Liver (tissue), 3 donors: ENCODE measurements at regions not wholly inside any gene's neighbourhood (a gene's known extent, or its start where the extent isn't known, plus 50 kb on each side); places are given as distances from the start of the nearest gene placed in this dataset.

ENCODE experiments used
- CTCF ChIP-seq: fragments of 150-350 bp; IDR thresholded peaks from 2 replicates; pipeline ENCODE4 v1.5.1; 2017; ENCODE audit warnings: improper control_type of control experiment, low read depth, low read length; ENCODE audit not compliant: missing input control
- EGR1 ChIP-seq, 2 donors: IDR thresholded peaks; 2 replicates each; pipeline ENCODE4 v1.6.1; 2016 to 2018; ENCODE audit warnings: antibody characterized with exemption in 2 of 2, low read depth in 2 of 2
- REST ChIP-seq: IDR thresholded peaks from 2 replicates; pipeline ENCODE4 v1.6.1; 2016; ENCODE audit warnings: antibody characterized with exemption, mild to moderate bottlenecking
- SP1 ChIP-seq: IDR thresholded peaks from 2 replicates; pipeline ENCODE4 v1.6.1; 2018; ENCODE audit warnings: antibody characterized with exemption, mild to moderate bottlenecking
- TAF1 ChIP-seq: conservative IDR thresholded peaks from 2 replicates; pipeline ENCODE4 v1.6.1; 2016; ENCODE audit warnings: antibody characterized with exemption, mild to moderate bottlenecking
- ZBTB33 ChIP-seq: IDR thresholded peaks from 2 replicates; pipeline ENCODE4 v1.6.1; 2016; ENCODE audit warnings: antibody characterized with exemption
- donor health status: healthy.
- donor health status: healthy.

- TF ChIP-seq ZBTB33 = no peak
- no peak for TF ChIP-seq EGR1 (IDR thresholded peaks at IDR 0.05; ENCODE audit: low read depth in 2 of 2)
- no peak for TF ChIP-seq CTCF
- no peak for TF ChIP-seq TAF1
- TF ChIP-seq REST = no peak
- no peak for TF ChIP-seq SP1
Measured at GRCh38 chr3:11705049-11705448, 61.3 kb upstream of the VGLL4 start.
